ENCODE measurements at regions not wholly inside any gene's neighbourhood (a gene's known extent, or its start where the extent isn't known, plus 50 kb on each side); places are given as distances from the start of the nearest gene placed in this dataset.
"Not testable (repeated sequence)": the region's sequence is repeated elsewhere in the genome, so short reads cannot be mapped to it uniquely, and the experiment has no call there.

GRCh38 chr1:88472298-88472697 lies 211.8 kb upstream of the PKN2 start:
- DNase-seq (ENCODE audit: low read depth) = no peak

GRCh38 chr1:88472714-88473113 lies 211.4 kb upstream of the PKN2 start:
- no peak for DNase-seq (ENCODE audit: low read depth)

- no peak for DNase-seq (ENCODE audit: low read depth)
Measured at GRCh38 chr1:88474555-88475304, 209.3 kb upstream of the PKN2 start.

GRCh38 chr1:88484881-88485280 lies 199.2 kb upstream of the PKN2 start:
- no peak for DNase-seq (ENCODE audit: low read depth)

GRCh38 chr1:88488237-88488636 lies 195.8 kb upstream of the PKN2 start:
- no peak for DNase-seq (ENCODE audit: low read depth)

- DNase-seq (ENCODE audit: low read depth) = no peak
Measured at GRCh38 chr1:88490676-88491075, 193.4 kb upstream of the PKN2 start.

- DNase-seq (ENCODE audit: low read depth) = no peak
Measured at GRCh38 chr1:88499671-88500070, 184.4 kb upstream of the PKN2 start.

GRCh38 chr1:88502886-88503285 lies 181.2 kb upstream of the PKN2 start:
- no peak for DNase-seq (ENCODE audit: low read depth)

GRCh38 chr1:88503646-88504045 lies 180.4 kb upstream of the PKN2 start:
- DNase-seq (ENCODE audit: low read depth) = peak; percentile 57

- no peak for DNase-seq (ENCODE audit: low read depth)
Measured at GRCh38 chr1:88504601-88505000, 179.5 kb upstream of the PKN2 start.

- peak; percentile 52 for DNase-seq (ENCODE audit: low read depth)
Measured at GRCh38 chr1:88509379-88509778, 174.7 kb upstream of the PKN2 start.

- no peak for DNase-seq (ENCODE audit: low read depth)
Measured at GRCh38 chr1:88514544-88515060, 169.5 kb upstream of the PKN2 start.

- not testable (repeated sequence) for DNase-seq (ENCODE audit: low read depth)
Measured at GRCh38 chr1:88517499-88517898, 166.6 kb upstream of the PKN2 start.

GRCh38 chr1:88519156-88519555 lies 164.9 kb upstream of the PKN2 start:
- DNase-seq (ENCODE audit: low read depth) = peak; percentile 95

- no peak for DNase-seq (ENCODE audit: low read depth)
Measured at GRCh38 chr1:88523854-88524528, 160.1 kb upstream of the PKN2 start.

GRCh38 chr1:88526456-88526855 lies 157.6 kb upstream of the PKN2 start:
- DNase-seq (ENCODE audit: low read depth) = no peak

GRCh38 chr1:88528792-88529191 lies 155.3 kb upstream of the PKN2 start:
- no peak for DNase-seq (ENCODE audit: low read depth)

GRCh38 chr1:88529581-88529980 lies 154.5 kb upstream of the PKN2 start:
- DNase-seq (ENCODE audit: low read depth) = no peak

- DNase-seq (ENCODE audit: low read depth) = no peak
Measured at GRCh38 chr1:88530246-88530645, 153.8 kb upstream of the PKN2 start.

- DNase-seq (ENCODE audit: low read depth) = no peak
Measured at GRCh38 chr1:88537787-88538186, 146.3 kb upstream of the PKN2 start.

- DNase-seq (ENCODE audit: low read depth) = no peak
Measured at GRCh38 chr1:88538222-88538899, 145.7 kb upstream of the PKN2 start.

- no peak for DNase-seq (ENCODE audit: low read depth)
Measured at GRCh38 chr1:88540255-88540654, 143.8 kb upstream of the PKN2 start.

- DNase-seq (ENCODE audit: low read depth) = no peak
Measured at GRCh38 chr1:88541596-88541995, 142.5 kb upstream of the PKN2 start.

Data from renal cortical epithelial cell (primary cell).